ENCODE measurements at regions not wholly inside any gene's neighbourhood (a gene's known extent, or its start where the extent isn't known, plus 50 kb on each side); places are given as distances from the start of the nearest gene placed in this dataset.

- H3K4me3 ChIP-seq (ENCODE audit: low read depth, low read length): no peak overlapping the region
- no peak for DNase-seq (ENCODE audit: low read depth)
Measured at GRCh38 chr13:107348471-107348870, 780.5 kb upstream of the ARGLU1 start.

- H3K4me3 ChIP-seq (ENCODE audit: low read depth, low read length): no peak overlapping the region
- DNase-seq (ENCODE audit: low read depth): no peak
Measured at GRCh38 chr13:107347641-107348369, 779.9 kb upstream of the ARGLU1 start.

GRCh38 chr13:107342747-107343146 lies 774.8 kb upstream of the ARGLU1 start:
- H3K4me3 ChIP-seq (ENCODE audit: low read depth, low read length): no peak overlapping the region
- DNase-seq (ENCODE audit: low read depth): no peak

GRCh38 chr13:107339209-107339608 lies 771.3 kb upstream of the ARGLU1 start:
- no peak for DNase-seq (ENCODE audit: low read depth)
- H3K4me3 ChIP-seq (ENCODE audit: low read depth, low read length): no peak overlapping the region

GRCh38 chr13:107332188-107332587 lies 764.3 kb upstream of the ARGLU1 start:
- no peak overlapping the region for H3K4me3 ChIP-seq (ENCODE audit: low read depth, low read length)
- DNase-seq (ENCODE audit: low read depth): no peak

GRCh38 chr13:107331359-107331758 lies 763.4 kb upstream of the ARGLU1 start:
- no peak overlapping the region for H3K4me3 ChIP-seq (ENCODE audit: low read depth, low read length)
- no peak for DNase-seq (ENCODE audit: low read depth)

GRCh38 chr13:107330484-107330883 lies 762.5 kb upstream of the ARGLU1 start:
- H3K4me3 ChIP-seq (ENCODE audit: low read depth, low read length): no peak overlapping the region
- no peak for DNase-seq (ENCODE audit: low read depth)

- DNase-seq (ENCODE audit: low read depth): no peak
- no peak overlapping the region for H3K4me3 ChIP-seq (ENCODE audit: low read depth, low read length)
Measured at GRCh38 chr13:107329991-107330390, 762.1 kb upstream of the ARGLU1 start.

GRCh38 chr13:107324416-107325204 lies 756.7 kb upstream of the ARGLU1 start:
- no peak overlapping the region for H3K4me3 ChIP-seq (ENCODE audit: low read depth, low read length)
- DNase-seq (ENCODE audit: low read depth): no peak

GRCh38 chr13:107322228-107322627 lies 754.3 kb upstream of the ARGLU1 start:
- H3K4me3 ChIP-seq (ENCODE audit: low read depth, low read length): no peak overlapping the region
- DNase-seq (ENCODE audit: low read depth): no peak

- DNase-seq (ENCODE audit: low read depth): no peak
- no peak overlapping the region for H3K4me3 ChIP-seq (ENCODE audit: low read depth, low read length)
Measured at GRCh38 chr13:107305178-107305577, 737.2 kb upstream of the ARGLU1 start.

- H3K4me3 ChIP-seq (ENCODE audit: low read depth, low read length): no peak overlapping the region
- DNase-seq (ENCODE audit: low read depth): no peak
Measured at GRCh38 chr13:107301724-107302374, 733.9 kb upstream of the ARGLU1 start.

- no peak for DNase-seq (ENCODE audit: low read depth)
- H3K4me3 ChIP-seq (ENCODE audit: low read depth, low read length): no peak overlapping the region
Measured at GRCh38 chr13:107299717-107300116, 731.8 kb upstream of the ARGLU1 start.

- H3K4me3 ChIP-seq (ENCODE audit: low read depth, low read length): no peak overlapping the region
- no peak for DNase-seq (ENCODE audit: low read depth)
Measured at GRCh38 chr13:107296804-107297203, 728.9 kb upstream of the ARGLU1 start.

- DNase-seq (ENCODE audit: low read depth): no peak
- no peak overlapping the region for H3K4me3 ChIP-seq (ENCODE audit: low read depth, low read length)
Measured at GRCh38 chr13:107295416-107296140, 727.6 kb upstream of the ARGLU1 start.

GRCh38 chr13:107293924-107294323 lies 726.0 kb upstream of the ARGLU1 start:
- H3K4me3 ChIP-seq (ENCODE audit: low read depth, low read length): no peak overlapping the region
- DNase-seq (ENCODE audit: low read depth): no peak

- DNase-seq (ENCODE audit: low read depth): no peak
Measured at GRCh38 chr13:107291875-107292274, 723.9 kb upstream of the ARGLU1 start.

GRCh38 chr13:107289540-107289939 lies 721.6 kb upstream of the ARGLU1 start:
- H3K4me3 ChIP-seq (ENCODE audit: low read depth, low read length): no peak overlapping the region
- DNase-seq (ENCODE audit: low read depth): no peak

More at GRCh38 chr13:107291875-107292274, 723.9 kb upstream of the ARGLU1 start:
- no peak overlapping the region for H3K4me3 ChIP-seq (ENCODE audit: low read depth, low read length)

GRCh38 chr13:107284173-107284572 lies 716.2 kb upstream of the ARGLU1 start:
- no peak overlapping the region for H3K4me3 ChIP-seq (ENCODE audit: low read depth, low read length)
- no peak for DNase-seq (ENCODE audit: low read depth)

GRCh38 chr13:107277911-107278310 lies 710.0 kb upstream of the ARGLU1 start:
- H3K4me3 ChIP-seq (ENCODE audit: low read depth, low read length): no peak overlapping the region
- DNase-seq (ENCODE audit: low read depth): no peak
